SK-N-MC (cell line): ENCODE measurements at regions not wholly inside any gene's neighbourhood (a gene's known extent, or its start where the extent isn't known, plus 50 kb on each side); places are given as distances from the start of the nearest gene placed in this dataset.

ENCODE experiments used
- EZH2 ChIP-seq: fragments of 200-600 bp; sonication (generic); IDR thresholded peaks from one replicate; pipeline ENCODE4 v1.6.1; 2017; ENCODE audit warnings: antibody characterized with exemption
- POLR2AphosphoS5 ChIP-seq: IDR thresholded peaks from 2 replicates; pipeline ENCODE4 v1.6.1; 2012; ENCODE audit warnings: mild to moderate bottlenecking, low read depth, low read length, borderline replicate concordance

DNA sequence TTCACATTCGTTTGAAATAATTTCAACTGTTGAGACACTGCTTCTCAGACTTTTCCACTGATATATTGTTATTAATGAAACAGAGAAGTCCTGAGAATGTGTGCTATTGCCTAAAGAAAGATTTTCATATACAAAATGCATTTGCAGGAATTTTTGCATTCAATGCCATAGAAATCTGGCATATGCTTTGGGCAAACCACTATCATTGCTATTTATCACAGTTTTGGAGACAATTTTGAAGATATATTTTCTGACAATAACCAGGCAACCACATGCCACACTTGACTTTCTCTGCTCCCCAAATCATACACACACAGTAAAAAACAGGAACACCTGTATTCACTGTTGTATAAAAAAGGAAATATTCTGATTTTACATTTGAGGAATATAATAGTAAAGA is 1303.7 kb upstream of the IGFBP7 start:
- TF ChIP-seq POLR2AphosphoS5 = no peak
- TF ChIP-seq EZH2 = no peak
